GM21526 (cell line): ENCODE measurements at regions not wholly inside any gene's neighbourhood (a gene's known extent, or its start where the extent isn't known, plus 50 kb on each side); places are given as distances from the start of the nearest gene placed in this dataset.

Source experiments
- ATAC-seq: cut with Tn5 transposase; IDR thresholded peaks from one replicate; pipeline ENCODE4 v1.9.1; 2021; ENCODE audit warnings: moderate library complexity; ENCODE audit not compliant: unreplicated experiment, low FRiP score

- ATAC-seq, result no peak
These were observed 78.4 kb upstream of the NKD1 start for GRCh38 chr16:50469744-50470321.

DNA sequence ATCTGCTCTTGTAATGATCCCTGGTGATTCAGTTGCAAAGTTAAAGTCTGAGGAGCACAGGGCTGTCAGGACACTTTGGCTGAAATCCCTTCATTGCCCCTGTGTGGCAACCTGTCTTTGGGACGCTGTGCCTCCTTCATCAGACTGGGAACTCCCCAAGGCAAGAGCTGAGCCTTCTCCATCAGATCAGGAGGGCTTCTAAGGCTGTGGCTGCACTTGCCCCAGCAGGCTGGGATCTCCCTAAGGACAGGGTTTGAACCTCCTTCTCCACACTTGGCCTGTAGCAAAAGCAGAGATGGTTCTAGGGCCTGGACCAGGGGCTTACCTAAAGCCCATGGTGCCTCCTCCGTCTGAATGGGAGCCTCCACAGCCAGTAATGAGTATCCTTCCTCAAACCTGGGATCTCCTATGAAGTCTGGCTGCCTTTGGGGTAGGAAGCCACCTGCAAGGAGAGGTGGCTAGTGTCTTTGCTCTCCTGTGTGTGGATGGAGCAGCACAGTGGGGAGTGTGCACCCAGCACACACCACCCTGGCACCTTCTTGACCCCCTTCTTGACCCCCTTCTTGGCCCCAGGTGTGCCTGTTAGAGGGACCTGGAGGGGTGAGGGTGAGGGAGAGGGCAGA, 79.0 kb upstream of the NKD1 start:
- ATAC-seq, result no peak

- ATAC-seq, result no peak
These were observed 79.5 kb upstream of the NKD1 start for GRCh38 chr16:50468749-50469078.

DNA sequence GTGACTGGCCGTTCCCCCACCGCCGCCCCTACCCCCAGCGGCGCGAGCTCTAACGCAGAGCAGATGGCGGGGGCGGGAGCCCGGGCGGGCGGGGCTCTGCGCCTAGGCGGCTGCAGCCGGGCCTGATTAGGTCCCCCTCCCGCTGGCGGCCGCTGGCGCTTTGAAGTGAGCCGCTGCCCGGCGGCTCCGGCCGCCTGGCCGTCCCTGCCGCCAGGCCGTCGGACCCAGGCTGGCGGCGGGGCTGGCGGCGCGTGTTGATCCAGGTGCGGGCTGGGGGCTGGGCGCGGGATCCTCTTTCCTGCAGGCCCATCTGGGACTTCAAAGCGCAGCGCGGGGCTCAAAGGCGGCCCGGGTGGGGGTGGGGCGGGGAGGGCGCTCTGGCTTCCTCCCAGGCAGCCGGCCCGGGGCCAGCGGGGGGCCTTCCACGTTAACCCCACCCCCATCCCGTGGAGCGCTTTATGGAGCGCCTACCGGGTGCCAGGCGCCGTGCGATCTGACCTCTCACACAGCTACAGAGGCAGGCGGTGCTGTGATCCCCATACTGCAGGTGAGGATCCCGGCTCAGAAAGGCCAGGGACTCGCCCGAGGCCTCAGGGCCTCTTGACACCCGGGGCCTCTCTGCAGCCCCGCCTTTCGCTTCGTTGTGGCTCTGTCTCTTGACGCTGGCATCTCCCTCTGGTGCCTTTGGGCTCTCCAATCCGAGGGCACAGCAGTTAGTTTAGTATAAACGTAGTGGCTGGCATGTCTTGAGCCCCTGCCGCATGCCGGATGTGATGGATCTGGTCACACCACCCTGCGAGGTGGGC, 80.0 kb upstream of the NKD1 start:
- no peak for ATAC-seq

DNA sequence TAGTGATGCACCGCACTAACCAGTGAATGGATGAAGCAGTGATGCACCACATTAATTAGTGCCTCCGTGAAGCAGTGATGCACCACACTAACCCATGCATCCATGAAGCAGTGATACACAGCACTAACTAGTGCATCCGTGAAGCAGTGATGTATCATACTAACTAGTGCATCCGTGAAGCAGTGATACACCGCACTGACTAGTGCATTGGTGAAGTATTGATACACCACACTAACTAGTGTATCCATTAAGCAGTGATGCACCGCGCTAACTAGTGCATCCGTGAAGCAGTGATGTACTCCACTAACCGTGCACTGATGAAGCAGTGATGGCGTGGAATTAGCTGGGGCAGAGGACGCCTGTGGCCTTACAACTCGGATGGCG, 80.6 kb upstream of the NKD1 start:
- ATAC-seq, result no peak

DNA sequence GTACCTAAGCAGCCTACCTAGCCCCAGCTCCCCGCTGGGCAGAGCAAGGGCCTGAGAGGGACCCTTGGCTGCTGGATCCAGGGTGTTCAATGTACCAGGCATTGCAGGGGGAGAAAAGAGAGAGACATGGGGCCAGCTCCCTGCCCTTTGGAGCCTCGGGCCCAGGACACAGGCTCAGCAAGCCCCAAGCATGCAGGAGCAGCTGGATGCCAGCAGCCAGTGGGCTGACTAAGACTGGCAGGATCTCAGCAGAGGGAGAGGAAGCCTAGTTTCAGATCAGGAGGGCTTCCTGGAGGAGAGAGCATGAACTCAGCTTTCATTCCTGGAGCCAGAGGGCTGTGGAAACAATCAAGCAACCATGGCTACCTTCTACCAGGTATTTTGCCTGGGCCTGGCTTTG, 82.0 kb upstream of the NKD1 start:
- ATAC-seq, result no peak

- no peak for ATAC-seq
These were observed 83.6 kb upstream of the NKD1 start for GRCh38 chr16:50464325-50465290.

DNA sequence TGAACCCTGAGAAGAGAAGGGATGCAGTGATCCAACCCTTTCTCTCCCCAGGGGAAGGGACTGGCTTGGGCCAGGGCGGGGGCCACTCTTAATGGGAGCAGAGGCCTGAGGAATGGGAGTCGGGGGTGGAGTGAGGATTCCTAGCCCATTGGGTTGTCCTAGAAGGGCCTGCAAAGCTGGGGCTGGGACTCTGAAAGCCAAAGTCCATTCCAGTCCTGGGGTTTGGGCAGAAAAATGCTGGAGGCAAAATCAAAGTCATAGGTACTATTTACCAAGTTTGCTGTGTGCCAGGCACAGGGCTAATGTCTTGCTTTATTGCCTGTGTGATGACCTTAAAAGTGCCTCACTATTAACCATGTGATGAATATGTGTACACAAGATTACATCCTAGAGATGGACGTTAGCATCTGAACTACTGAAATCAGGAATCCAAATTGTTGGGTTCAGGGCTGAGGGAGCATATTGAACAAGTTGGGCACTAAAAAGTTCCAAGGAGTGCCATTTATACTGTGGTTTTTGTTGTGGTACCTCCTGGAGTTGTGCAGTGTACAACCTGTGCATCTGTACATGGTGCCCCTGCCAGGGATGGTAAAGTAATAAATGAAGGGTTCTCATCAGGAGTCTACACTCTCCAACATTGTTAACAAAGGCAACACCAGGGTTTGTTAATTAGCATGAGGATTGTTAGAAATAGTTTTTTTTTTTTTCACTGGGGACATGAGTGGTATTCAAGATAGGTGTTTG, 84.4 kb upstream of the NKD1 start:
- ATAC-seq, result no peak

DNA sequence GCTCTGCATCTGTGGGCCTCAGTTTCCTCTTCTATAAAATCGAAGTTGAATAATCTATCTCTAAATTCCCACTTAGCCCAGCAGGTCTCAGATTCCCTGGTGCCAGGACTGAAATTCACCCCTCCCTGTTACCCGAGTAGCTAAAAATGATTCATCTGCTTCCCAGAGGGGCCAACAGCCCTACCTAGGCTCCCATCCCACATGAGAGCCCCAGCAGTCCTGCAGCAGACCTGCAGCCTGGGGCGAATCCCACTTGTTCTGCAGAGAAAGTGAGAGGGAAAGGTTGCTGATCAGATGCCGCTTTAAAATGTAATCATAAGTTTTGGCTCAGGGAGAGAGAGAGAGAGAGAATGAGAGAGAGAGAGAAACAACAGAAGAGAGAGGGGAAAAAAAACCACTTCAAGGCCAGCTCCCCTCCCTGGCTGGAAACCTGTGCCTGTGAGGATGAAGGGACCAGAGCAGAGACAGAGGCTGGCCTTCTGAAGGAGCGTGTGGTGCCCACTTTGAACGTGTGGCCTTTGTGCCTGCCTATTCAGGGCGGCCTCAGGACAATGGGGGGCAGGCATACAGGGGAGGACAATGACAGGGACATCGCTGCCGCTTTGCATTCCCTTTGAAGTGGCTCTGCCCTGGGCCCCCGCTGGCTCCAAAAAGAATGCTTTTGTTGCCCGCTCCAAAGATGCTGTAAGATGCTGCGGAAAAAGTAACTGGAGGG, 85.2 kb upstream of the NKD1 start:
- ATAC-seq, result no peak

- peak; percentile 7 for ATAC-seq
These were observed 86.8 kb upstream of the NKD1 start for GRCh38 chr16:50461400-50461760.

GRCh38 chr16:50460538-50461399, 87.4 kb upstream of the NKD1 start:
- no peak for ATAC-seq

- no peak for ATAC-seq
These were observed 88.6 kb upstream of the NKD1 start for GRCh38 chr16:50459496-50460080.

DNA sequence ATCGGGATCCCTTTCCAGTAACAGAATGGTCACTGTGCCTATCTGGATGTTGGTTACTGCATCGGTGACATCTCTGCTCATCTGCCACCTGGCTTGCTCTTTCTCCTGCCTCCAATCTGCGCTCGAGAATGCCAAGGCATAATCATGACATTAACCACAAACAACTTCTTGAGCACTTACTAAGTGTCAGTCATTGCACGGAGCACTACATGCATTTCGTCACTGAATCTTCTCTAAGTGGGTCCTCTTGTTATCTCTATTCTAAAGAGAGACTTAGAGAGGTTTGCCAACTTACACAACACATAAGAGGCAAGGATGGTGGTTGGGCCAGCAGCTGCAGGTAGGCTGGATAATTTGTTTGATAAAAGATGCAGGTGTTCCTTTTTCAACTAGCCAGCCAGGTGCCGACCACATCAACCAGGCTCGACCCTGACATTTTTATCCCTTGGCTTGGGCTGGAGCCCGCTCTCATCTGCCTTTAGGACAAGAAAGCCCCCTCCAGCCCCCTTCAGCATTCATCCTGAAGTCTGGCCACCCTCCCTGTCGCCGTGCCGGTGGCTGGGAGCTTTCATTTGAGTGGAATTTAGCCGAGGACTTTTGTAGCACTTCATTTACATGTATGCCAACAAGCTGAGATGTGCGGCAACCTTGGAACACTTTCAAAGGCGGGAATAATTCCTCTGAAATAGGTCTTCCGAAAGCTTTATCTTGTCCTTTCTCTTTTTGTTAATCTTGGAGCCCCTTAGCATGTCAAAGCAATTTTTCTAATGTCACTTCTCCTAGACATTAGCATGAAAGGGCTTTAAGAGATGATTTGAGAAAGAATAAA, 89.3 kb upstream of the NKD1 start:
- no peak for ATAC-seq

GRCh38 chr16:50457979-50458491, 89.2 kb upstream of the BRD7 start:
- no peak for ATAC-seq

DNA sequence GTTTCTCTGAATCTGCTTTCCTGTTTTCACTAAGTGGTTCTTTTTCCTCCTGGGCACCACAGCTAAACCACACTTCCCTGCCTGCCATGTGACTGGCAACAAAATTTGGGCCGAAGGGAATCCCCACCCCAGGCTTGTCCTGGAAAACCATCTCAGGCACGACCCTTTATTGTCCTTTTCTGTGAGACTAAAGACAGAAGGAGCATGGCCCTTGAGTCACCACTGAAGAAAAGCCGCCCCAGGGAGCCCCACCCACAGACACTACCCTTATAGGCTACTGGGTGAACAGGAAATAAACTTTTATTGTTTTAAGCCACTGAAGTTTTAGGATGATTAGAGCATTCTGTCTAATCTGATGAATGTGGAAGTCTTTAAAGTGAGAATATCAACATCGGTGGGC, 88.6 kb upstream of the BRD7 start:
- ATAC-seq, result no peak

DNA sequence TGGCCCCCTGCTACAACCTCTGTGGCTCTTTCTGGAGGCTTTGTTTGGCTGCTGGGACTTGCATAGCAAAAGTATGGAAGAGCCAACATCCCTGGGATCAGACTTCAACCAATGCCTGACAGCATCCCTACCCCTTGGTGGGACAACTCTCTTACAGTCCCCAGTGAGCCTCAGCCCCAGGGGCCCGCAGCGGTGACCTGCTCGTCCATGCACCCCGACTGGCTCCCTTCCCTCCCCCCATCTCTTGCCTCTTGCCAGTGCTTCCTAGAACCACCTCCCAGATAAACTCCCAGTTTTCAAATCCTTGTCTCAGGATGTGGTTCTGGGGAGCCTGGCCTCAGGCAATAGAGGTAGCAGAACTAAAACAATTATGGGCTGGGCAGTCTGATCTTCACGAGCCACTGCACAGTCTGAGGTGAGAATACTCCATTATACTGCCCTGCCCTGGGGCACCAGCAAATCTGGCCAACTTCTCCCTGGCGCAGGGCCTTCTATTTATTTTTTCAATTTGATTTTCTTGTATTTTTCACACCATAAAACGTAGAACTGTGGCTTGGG, 86.6 kb upstream of the BRD7 start:
- no peak for ATAC-seq

DNA sequence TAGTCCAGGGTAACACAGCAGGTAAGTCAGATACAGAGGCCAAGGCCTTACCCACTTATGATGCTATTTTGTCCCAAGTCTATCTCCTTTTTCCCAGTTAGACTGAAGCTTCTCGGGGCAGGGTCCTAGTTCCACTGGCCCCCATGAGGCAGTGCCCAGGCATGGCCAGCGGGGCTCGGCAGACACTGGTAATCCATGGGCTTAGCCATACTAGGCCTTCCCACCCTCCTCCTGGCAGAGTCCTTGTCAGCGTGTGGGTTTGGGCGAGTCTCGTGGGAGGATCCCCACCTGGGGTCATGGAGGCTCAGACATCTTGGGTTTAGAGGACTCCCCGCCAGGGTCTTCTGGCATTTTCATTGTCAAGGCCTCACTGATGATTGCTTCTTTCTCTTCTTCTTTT, 84.7 kb upstream of the BRD7 start:
- ATAC-seq, result no peak
